K562 (cell line): ENCODE measurements at regions not wholly inside any gene's neighbourhood (a gene's known extent, or its start where the extent isn't known, plus 50 kb on each side); places are given as distances from the start of the nearest gene placed in this dataset.

ENCODE experiments used
- CBFB ChIP-seq: sonication (generic); formaldehyde crosslinking; IDR thresholded peaks from 2 replicates; pipeline ENCODE4 v1.4.0; 2020; ENCODE audit warnings: mild to moderate bottlenecking, missing genetic modification reagents
- CEBPB ChIP-seq: fragments of 450-650 bp; IDR thresholded peaks from 2 replicates; pipeline ENCODE4 v1.6.1; 2016; ENCODE audit warnings: missing genetic modification characterization, missing compliant biosample characterization
- CTCF ChIP-seq, 3 experiments: IDR thresholded peaks in 2 of 3; conservative IDR thresholded peaks in 1 of 3; 2 replicates each; pipeline ENCODE4 v1.5.1; 2011 to 2012; ENCODE audit warnings: low read length in 3 of 3, mild to moderate bottlenecking in 3 of 3, control low read depth in 2 of 3, improper control_type of control experiment in 1 of 3, inconsistent platforms in 1 of 3, low read depth in 1 of 3, mixed read lengths in 1 of 3, moderate library complexity in 1 of 3; ENCODE audit not compliant: insufficient read depth in 2 of 3
- IRF1 ChIP-seq: sonication (generic); formaldehyde crosslinking; IDR thresholded peaks from 2 replicates; pipeline ENCODE4 v1.8.0; 2022; ENCODE audit warnings: missing genetic modification reagents, mild to moderate bottlenecking, borderline replicate concordance
- ZNF589 ChIP-seq: fragments of 200-800 bp; sonication (Bioruptor generic); IDR thresholded peaks from 2 replicates; pipeline ENCODE4 v1.6.1; 2016; ENCODE audit warnings: low read depth, missing genetic modification characterization, missing compliant biosample characterization
- TF ChIP-seq, protein P1 (sequence below): sonication (generic); formaldehyde crosslinking; IDR thresholded peaks from 2 replicates; pipeline ENCODE4 v1.8.0; 2022; ENCODE audit warnings: mild to moderate bottlenecking, missing genetic modification reagents

DNA sequence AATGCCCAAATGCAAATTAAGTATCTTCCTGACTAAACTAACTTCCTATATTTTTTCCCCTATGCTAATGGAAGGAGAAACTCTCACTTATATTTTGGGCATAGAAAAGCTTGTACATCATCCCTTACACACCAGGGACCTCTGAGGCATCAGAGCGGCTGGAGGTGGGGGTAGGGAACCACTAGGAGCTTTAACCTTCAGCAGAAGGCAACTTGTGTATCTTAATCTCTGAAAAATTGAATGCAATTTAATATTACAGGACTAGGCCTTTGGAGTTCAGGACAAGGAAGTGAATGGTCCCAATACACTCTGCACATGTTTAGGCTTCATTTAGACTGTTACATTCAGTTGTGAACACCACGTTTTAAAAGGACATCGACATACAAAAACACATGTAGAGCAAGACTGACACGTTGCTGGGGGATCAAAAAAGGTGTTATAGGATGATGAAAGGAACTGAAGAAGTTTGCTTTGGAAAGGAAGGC is 85.9 kb downstream of the NAV1 start:
- TF ChIP-seq CBFB (CRISPR knock-in tag) (no peak), ZNF589 (CRISPR knock-in tag) (no peak), IRF1 (no peak), CEBPB (tag) (no peak), CTCF (IDR thresholded peaks at IDR 0.05 in 2 of 3, conservative IDR thresholded peaks at IDR 0.05 in 1 of 3; ENCODE audit: insufficient read depth in 2 of 3, low read depth in 1 of 3, low read length in 3 of 3) (no peak)
- TF ChIP-seq, protein P1, sequence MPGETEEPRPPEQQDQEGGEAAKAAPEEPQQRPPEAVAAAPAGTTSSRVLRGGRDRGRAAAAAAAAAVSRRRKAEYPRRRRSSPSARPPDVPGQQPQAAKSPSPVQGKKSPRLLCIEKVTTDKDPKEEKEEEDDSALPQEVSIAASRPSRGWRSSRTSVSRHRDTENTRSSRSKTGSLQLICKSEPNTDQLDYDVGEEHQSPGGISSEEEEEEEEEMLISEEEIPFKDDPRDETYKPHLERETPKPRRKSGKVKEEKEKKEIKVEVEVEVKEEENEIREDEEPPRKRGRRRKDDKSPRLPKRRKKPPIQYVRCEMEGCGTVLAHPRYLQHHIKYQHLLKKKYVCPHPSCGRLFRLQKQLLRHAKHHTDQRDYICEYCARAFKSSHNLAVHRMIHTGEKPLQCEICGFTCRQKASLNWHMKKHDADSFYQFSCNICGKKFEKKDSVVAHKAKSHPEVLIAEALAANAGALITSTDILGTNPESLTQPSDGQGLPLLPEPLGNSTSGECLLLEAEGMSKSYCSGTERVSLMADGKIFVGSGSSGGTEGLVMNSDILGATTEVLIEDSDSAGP = no peak
